Inflammatory macrophage treated with lipopolysaccharide for 4 hours (primary cell): ENCODE measurements at regions not wholly inside any gene's neighbourhood (a gene's known extent, or its start where the extent isn't known, plus 50 kb on each side); places are given as distances from the start of the nearest gene placed in this dataset.

Experiments
- DNase-seq: peaks from one replicate; pipeline ENCODE4 v3.0.0-alpha.2; 2020

DNA sequence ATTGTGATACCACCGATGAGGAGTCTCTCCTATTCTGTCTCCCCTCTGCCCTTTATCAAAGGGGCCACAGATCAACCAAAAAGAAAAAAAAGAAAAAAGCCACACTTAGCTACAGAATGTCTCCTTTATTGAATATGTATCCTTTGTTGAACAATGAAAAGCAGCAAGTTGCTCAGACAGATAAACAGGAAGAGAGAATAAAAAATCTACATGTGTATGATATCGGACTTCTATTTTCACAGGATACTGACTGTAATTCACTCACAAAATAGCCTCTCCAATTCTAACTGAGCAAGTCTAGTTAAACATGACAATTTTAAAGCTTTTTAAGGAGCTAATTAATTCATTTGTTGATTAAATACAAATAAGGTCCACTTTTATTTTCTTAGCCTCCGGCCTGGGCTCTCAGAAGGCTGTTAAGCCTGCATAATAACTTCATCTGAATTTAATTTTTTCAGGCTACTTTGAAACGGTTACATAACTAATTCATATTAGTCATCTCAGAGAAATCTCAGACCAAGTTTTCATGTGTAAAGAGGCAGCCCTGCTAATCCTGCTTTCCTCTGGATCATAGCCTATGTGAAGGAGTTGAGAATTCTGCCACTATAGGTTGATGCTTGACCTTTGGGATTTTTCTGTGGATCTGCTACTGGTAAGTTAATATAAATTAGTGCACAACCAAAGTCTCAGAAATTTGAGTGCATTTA lies 304.1 kb upstream of the NR5A2 start:
- no peak for DNase-seq

DNA sequence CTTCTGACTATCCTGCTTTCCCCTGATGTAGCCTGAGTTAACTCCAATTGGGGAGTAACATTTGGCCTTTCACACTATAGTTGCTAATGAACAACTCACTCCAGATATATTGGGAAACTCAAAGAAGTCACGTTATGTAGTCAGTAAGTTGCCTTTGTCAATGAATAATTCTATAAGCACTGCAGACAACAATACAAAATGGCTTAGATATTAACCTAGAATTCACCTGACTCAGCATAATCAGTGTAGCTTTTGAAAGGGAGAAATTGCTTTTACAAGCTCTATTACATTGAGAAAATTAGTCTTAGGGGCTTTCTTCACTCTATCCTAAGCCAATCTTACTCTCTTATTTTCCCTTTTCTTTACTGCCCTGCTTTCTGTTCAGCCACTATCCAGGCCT lies 303.5 kb upstream of the NR5A2 start:
- no peak for DNase-seq

DNA sequence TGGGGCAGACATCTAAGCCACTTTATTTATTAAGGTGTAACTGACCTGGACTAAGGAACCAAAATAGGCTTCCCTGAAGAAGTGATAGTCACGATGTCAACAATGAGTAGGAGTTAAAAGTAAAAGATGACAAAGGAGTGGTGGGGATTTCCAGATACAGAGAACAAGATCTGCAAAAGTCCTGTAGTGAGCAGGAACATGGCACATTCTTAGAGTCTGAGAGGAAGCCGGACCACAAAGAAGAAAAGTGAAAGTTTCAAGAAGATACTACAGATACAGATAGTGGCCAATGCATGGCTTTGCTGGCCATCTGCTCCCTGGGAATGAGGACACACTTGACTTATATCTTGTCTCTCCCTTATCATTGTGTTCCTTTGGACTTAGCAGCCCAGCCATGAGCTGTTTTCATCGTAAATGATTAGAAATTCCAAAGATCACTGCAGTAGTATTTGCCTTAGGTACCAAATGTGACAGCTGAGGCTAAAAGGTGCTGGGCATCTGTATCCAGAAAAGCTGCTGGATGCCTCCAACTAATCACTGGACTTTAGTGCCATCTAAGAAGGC lies 302.4 kb upstream of the NR5A2 start:
- no peak for DNase-seq

DNA sequence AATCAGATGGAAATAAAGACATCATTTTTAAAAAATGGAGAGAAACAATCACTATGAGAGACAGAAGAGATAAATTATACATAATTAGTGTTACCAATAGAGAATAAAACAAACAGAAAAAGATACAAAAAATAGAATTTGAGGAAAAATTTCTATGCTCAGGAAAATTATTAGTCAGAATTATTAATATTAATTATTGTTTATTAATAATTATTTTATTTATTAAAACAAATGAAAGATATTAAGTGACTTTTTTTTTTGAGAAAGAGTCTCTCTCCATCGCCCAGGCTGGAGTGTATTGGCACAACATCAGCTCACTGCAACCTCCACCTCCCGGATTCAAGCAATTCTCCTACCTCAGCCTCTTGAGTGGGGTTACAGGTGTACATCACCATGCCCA lies 299.8 kb upstream of the NR5A2 start:
- no peak for DNase-seq

DNA sequence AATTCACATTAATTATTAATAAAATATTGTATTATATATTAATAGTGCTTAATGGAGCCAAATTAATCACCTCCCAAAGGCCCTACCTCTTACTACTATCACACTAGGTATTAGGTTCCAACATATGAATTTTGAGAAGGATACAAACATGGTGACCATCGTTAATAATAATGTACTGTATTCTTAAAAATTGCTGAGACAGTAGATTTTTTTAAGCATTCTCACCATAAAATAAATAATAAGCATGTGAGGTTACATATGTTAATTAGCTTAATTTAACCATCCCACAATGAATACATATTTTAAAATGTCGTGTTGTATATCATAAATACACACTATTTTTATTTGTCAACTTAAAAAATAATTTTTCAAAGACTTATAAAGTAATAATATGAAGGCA lies 299.2 kb upstream of the NR5A2 start:
- DNase-seq = no peak

DNA sequence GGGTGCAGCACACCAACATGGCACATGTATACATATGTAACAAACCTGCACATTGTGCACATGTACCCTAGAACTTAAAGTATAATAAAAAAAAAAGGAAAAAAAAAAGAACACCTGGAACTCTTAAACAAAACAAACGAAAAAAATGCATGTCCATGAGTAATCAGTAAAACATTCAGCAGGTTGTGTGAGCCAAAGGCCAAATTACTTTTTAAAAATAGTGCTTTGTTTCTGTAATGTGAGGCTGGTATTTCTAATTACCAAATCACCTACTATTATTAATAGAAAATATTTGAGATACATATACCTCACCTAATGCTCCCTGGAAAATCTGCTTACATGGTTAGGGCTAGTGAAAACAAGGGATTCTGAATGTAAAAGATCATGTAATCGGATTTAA lies 294.4 kb upstream of the NR5A2 start:
- no peak for DNase-seq

DNA sequence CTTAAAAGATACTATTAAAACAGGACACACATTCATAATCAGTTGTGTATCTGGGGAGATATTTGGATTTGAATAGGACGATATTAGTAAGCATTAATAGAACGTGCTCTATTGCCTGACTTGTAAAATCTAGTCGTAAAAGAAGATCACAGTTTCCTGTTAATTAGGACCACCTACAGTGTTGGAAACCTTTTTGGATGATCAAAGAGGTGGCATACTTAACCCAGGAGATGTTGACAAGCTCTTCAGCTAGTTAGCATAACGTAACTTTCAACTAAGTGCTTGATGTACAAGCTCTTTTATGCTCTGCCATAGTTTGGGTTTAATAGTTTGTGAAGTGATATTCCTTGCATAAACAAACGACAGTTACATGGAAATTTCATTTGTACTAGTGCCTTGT lies 293.3 kb upstream of the NR5A2 start:
- DNase-seq = no peak

DNA sequence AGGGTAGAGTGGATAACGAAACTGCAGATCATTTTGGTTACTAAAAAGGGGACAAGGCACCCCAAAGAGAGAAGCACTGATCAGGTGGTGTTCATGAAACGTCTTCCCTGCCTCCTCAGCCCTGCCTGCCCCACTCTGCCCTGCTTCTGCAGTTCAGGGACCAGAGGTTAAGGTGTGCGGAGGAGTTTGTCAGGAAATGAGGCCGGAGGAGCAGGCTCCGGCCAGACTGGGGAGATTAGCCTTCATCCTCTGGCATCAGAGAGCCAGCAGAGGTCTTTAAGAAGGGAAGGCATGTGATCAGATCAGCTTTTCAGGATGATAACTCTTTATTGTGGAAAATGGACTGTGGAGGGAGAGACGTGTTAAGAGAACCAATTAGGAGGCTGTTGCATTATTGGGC lies 291.9 kb upstream of the NR5A2 start:
- DNase-seq = no peak

DNA sequence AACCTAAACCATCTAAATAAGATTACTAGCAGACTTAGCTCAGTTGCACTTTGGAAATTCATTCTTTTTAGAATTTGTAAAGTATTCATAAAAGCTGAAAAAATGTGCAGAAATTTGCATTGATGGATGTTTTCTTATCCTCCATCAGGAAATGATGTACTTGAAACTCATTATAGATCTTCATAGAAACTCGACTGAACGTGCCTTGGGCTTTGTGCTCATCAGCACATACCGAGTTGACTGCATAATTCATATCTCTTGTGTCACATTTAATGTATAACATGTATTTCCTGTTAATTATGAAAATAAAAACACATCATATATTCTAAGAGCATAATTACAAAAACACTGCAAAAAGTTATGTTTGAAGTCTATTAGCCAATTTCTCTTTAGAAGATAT lies 290.9 kb upstream of the NR5A2 start:
- DNase-seq = no peak

DNA sequence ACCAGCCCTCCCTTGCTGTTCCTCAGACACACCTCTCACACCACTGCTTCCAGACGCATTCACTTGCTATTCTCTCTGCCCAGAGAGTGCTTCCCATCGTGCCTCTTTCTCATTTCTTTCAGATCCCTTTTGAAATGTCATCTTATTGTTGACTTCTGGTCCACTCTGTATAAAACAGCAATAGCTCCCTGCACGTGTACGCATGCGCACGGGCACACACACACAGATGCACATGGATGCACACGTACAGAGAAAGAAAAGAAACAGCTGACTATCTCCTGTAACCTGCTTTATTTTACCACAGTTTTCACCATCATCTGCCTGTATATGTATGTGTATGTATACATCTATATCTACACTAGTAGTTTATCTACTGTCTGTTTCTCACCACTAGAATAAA lies 285.9 kb upstream of the NR5A2 start:
- no peak for DNase-seq

DNA sequence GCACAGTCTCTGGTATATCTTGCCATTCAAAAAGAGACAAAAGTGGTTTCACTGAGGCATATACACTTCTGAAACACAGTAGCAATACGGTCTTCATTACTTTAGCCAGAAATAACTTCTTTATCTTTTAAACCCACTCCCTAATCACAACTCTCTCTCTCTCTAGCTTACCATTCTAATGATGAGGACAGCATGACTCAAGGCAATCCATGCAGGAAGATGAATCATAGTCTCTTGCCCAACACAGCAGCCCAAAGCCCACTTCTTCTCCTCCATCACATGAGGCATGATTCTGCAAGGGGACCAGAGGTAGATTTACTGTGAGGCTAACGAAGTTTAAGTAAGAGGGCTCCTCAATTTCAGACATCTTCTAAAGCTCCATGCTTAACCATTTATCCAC lies 285.0 kb upstream of the NR5A2 start:
- DNase-seq = peak; percentile 91

DNA sequence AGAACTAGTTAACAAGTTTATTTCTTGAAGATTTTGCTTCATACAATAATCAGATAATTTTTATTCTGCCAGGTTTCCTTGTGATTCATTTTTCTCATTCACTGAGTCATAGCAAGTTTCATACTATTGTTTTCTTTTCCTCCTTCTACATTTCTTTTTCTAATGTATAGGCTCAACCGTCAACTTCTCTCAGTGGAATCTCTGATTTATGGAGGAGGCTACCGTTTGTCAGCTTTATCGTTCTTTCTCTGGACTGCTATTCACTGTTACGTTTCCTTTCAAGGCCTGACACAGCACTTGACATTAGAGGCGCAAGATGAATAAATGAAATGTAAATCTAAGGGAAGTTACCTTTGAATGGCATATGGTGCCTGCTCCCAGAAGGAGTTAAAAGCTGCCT lies 284.3 kb upstream of the NR5A2 start:
- no peak for DNase-seq

DNA sequence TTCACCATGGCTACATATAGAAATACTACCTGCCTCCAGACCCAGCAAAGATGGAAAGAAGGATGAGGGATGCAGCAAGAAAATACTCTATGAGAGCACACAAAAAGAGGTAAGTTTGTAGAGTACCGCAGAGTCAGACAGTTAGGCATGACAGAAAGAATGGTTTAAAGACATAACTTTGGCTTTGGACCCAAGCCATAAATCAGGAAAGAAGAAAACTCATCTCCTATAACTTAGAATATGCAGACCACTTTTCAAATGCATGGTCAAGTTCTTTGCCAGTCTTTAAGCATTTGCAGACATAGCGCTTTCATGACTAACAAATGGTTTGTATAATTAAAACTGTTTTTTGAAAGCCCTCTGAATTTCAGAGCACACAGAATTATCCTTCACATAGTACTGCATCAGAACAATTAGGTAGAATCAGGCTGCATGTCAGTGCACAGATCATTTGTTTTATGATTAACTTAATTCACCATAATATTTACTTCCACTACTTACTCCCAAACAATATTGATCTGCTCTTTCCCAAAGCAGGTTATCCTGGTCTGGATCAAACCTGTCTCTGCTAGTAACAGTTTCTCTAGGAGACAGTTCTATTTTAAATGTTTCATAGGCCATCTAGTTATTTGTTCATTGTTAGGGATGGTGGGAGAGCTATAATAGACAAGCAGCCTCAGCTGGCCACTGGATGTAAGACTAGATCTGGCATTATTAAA lies 280.7 kb upstream of the NR5A2 start:
- DNase-seq = no peak

DNA sequence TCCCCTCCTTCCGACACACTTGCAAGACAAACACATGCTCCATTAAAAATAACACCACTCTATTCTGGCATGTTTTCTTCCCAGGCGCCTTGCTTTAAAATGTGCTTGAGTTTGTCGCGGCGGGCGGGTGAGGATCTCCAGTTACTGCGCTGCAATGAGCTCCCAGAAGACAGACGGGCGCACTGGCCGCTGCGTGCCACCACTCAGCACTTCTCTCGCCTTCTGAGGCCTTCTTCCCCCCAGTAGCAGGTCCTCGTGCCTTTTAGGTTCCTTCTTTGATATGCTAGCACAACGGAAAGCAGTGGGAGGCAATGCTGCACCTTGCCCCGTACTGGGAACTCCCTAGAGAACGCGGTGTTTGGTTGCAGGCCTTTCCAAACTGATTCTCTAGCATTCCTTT lies 279.5 kb upstream of the NR5A2 start:
- no peak for DNase-seq

DNA sequence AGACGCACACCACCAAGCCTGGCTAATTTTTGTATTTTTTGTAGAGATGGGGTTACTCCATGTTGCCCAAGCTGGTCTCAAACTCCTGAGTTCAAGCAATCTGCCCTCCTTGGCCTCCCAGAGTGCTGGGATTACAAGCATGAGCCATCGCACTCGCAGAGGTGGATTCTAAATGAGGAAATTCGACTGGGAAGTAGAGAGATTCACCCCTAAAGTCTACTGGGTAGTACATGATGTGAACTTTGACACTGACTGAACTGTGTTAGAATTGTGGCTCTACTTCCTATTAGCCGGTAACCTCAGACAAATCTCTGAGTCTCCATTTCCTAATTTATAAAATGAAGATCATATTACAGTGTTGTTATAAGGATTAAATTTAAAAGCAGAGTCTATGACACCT lies 276.0 kb upstream of the NR5A2 start:
- peak; percentile 45 for DNase-seq

DNA sequence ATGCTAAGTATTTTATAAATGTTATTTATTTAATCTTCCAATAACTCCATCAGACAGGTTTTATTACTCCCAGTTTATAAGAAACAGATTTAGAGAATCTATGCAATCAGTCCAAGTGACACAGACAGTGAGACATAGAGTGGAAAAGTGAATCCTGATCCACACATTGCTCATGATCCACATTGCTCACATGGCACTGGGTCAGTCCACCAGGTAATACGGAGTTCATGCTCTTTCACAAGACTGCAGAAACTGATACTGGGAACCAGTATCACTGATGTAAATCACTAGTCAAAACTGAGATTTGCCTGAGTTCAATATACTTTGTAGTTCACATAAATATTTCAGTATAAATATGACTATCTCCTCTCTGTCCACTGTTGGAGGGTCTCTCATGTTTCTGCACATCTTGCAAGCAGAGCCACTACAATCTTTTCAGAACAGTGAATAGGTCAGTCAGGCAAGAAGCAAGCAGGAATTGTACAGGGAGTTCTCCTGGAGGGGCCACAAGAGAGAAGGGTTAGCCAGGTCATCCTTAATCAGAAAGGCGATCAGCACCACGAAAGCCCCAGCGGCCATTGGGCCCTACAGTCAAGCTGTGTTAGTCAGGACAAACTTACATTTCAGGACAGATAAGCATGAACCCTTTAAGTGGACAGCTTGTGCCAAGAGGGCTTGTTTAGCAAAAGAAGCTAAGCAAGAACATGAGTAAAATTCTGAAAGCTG lies 275.4 kb upstream of the NR5A2 start:
- no peak for DNase-seq

DNA sequence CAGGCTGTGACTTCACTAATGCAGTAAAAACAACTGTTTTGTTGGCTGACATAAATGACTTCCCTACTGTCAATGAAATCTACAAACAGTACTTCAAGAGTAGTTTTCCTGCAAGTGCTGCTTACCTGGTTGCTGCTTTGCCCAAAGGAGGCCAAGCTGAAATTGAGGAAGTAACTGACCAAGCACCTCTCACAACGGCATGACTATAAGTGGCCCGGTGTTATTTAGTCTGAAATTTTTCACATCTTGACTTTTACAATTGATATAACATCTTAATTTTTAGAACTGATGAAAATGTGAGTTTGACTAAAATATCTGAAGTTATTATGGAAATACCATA lies 274.9 kb upstream of the NR5A2 start:
- no peak for DNase-seq

DNA sequence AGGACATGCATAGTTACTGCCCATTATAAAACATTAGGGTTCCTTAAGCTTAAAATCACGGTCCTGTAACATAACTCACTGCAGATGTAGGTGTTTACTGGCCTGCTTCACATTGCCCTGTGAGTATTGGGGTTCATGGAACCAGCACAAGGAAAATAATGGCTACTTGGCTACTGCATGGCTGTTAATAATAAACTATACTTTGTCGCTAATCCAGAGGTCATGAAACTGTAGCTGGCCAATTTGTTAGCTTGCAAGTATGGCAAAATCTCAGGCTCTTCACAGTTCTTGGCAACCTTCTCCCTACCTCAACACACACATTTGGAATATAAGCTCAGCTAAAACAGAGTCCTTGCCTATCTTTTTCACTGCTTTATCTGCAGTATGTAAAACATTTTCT lies 274.0 kb upstream of the NR5A2 start:
- DNase-seq = no peak

DNA sequence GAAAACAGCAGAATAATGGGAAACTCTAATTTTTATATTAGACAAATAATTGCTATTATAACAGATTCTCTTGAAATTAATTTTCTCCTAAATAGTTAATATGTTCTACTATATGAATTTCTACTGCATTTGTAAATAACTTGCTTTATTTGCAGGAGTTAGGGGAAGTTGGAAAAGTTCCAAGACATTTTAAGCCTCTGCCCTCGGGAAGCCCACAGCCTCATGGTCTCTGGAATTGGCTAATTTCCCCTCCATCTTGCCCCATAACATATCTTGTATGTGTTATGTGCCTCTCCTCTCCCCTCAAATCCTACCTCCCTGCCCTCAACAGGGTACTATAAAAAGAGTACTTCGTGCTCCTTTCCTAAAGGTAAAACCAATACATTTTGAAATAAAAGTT lies 271.4 kb upstream of the NR5A2 start:
- DNase-seq = peak; percentile 18

DNA sequence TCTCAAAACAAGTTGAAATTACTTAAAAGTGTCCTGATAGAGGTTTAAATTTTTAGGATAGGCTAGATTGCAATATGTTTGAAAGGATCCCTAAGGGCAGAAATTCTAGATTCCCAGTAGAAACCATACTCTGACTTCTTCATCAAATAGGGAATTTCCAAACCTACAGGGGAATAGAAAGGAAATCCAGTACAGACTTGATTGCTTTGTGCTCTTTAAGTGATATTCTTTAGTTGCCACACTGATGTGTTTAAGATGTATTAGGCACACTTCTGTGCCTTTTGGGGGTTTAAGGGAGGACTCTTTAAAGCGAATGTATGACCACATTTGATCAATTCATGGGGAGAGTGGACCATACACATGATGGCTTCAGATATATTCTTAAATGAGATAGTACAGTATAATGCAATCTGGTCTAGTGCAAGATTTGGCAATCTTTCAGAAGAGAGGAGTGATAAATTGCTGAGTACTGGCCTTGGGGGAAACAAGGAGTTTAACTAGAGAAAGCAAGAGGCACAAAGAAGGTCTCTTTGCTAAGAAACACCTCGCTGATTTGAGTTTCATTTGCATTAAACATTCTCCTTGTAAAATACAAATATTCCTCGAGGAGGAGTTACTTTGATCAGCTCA lies 268.8 kb upstream of the NR5A2 start:
- peak; percentile 17 for DNase-seq

DNA sequence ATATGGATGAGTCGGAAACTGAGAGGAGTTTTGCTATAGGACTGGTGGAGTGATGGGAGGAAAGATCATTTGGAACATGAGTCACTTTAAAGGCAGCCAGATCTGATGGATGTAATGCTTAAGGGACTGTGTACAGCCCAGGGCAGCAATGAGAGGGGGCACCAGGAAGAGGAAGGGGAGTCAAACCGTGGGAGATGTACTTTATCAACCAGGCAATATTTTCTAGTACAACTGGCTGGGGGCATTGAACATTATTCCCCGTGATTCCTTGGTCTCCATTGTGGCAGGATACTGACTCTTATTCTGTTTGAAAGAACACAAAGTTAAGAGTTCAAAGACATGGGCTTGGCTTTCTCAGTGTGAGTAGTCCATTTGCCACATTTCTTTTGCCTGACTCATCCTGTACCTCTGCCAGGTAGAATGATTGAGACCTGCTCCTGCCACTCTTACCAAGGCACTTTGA lies 268.2 kb upstream of the NR5A2 start:
- no peak for DNase-seq

DNA sequence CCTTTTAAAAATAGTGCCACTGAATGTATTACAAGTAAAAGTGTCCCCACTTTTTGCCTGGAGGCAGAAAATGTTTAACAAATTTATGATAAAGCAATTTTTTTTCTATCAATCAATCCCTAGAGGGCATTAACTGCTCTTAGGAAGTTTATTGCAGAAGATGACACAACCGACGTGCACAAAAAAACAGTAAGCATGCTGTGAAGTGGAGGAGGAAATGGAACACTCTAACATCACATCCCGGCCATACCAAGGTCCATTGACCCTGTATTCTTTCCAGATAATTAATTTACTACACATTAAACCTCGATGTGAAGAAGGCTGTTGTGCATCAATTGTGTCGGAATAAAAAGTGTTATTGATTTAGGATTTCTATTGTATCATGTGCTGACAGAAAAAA lies 264.9 kb upstream of the NR5A2 start:
- DNase-seq = no peak

DNA sequence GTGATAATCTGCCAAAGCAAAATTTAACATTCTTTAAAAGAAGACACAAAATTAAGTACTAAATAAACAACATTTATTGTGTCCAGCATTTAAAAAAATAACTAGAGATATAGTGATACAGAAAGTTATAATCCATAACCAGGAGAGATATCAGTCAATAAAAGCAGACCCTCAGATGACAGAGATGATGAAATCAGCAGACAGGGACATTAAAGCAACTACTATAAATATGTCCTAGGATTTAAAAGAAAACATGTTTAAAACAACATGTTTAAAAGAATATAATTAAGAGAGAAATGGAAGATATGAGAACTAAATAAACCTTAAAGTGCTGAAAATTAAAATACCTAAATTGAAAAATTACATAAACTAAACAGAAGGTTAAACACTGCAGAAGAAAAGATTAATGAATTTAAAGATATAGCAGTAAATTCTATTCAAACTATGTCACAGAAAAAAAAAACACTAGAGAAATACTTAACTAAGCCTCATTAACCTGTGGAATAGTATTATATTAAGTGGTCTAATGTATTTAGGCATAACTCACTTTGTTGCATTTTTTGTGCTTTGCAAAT lies 261.2 kb upstream of the NR5A2 start:
- DNase-seq = no peak
